ENCODE measurements at regions not wholly inside any gene's neighbourhood (a gene's known extent, or its start where the extent isn't known, plus 50 kb on each side); places are given as distances from the start of the nearest gene placed in this dataset.

- ATAC-seq (replicated peaks in 6 of 8): no peak
- Histone ChIP-seq H3K27ac (no peak overlapping the region), H3K4me1 (replicated peaks in 1 of 2) (no peaks in the 10 kb centered on the region), H3K4me3 (no peak overlapping the region)
- in situ Hi-C loops (cut with MboI; ENCODE audit: low pct_unique_long_range_greater_than_20kb in 2 of 9, low sequenced_read_pairs in 9 of 9, unreplicated experiment in 9 of 9): no loop called here
- 0 to 100% (median 93%) methylated on average over 1 of the region's 1 CpG; no CpG with 5 or more reads in 4 of the 10 experiments for WGBS, 10 experiments
Observed at GRCh38 chr4:32133141-32133540, 1413.0 kb downstream of the PCDH7 start.

GRCh38 chr4:32133734-32134133, 1413.6 kb downstream of the PCDH7 start:
- Histone ChIP-seq H3K4me3 (no peak overlapping the region), H3K27ac (no peak overlapping the region), H3K4me1 (replicated peaks in 1 of 2) (no peaks in the 10 kb centered on the region)
- ATAC-seq (replicated peaks in 6 of 8): no peak
- in situ Hi-C loops (cut with MboI; ENCODE audit: low pct_unique_long_range_greater_than_20kb in 2 of 9, low sequenced_read_pairs in 9 of 9, unreplicated experiment in 9 of 9): no loop called here

DNA sequence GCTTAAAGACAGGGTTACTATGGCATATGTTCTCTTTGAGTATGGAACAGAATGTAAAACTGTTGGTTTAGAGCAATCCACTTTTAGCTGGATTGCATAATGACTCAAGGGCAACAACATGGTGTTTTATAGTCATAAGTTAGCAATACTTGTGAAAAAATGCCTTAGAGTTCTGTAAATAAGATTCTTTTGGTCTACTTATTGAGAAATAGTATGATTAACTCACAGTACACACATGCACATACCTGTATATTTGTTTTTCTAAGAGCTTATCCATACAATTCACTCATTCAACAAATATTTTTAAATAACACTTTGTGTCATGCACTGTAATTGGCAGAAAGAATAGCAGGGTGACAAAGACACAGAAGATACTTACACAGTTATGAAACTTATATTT, 1415.5 kb downstream of the PCDH7 start:
- no peaks in the 10 kb centered on the region for H3K4me1 ChIP-seq (replicated peaks in 1 of 2)
- in situ Hi-C loops (cut with MboI; ENCODE audit: low pct_unique_long_range_greater_than_20kb in 2 of 9, low sequenced_read_pairs in 9 of 9, unreplicated experiment in 9 of 9): no loop called here
- no peak overlapping the region for H3K27ac ChIP-seq
- ATAC-seq (replicated peaks in 6 of 8): no peak
- H3K4me3 ChIP-seq: no peak overlapping the region

GRCh38 chr4:32136081-32136787, 1416.1 kb downstream of the PCDH7 start:
- H3K4me1 ChIP-seq (replicated peaks in 1 of 2): no peaks in the 10 kb centered on the region
- H3K4me3 ChIP-seq: no peak overlapping the region
- in situ Hi-C loops (cut with MboI; ENCODE audit: low pct_unique_long_range_greater_than_20kb in 2 of 9, low sequenced_read_pairs in 9 of 9, unreplicated experiment in 9 of 9): no loop called here
- ATAC-seq (replicated peaks in 6 of 8): no peak
- WGBS, 10 experiments: 0 to 100% (median 75%) methylated on average over 1 to 2 of the region's 2 CpGs; no CpG with 5 or more reads in 3 of the 10 experiments
- H3K27ac ChIP-seq: no peak overlapping the region

DNA sequence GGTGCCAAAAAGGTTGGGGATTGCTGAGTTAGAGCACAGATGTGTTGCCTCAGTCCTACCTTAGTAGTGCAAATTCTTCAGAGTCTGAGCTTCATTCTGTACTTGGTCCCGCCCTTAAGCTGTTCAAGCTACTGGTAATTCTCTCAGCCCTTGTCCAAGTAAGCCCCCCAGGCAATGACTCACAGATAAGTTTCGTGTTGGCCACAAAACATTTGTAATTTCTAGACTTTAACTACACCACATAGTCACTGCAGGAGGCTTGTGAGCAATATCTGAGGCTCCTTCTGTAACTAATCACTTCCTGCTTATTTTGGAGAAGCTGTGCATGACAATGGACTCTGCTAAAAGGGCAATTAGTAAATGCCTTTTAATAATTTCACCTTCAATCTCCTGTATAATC, 1420.5 kb downstream of the PCDH7 start:
- peak in 1 of 8 experiments; percentile 38 for ATAC-seq (replicated peaks in 6 of 8)
- no peaks in the 10 kb centered on the region for H3K4me1 ChIP-seq (replicated peaks in 1 of 2)
- H3K27ac ChIP-seq: no peak overlapping the region
- no peak overlapping the region for H3K4me3 ChIP-seq
- 0 to 62% (median 8%) methylated on average over 1 to 2 of the region's 2 CpGs; no CpG with 5 or more reads in 4 of the 10 experiments for WGBS, 10 experiments
- in situ Hi-C loops (cut with MboI; ENCODE audit: low pct_unique_long_range_greater_than_20kb in 2 of 9, low sequenced_read_pairs in 9 of 9, unreplicated experiment in 9 of 9): no loop called here

DNA sequence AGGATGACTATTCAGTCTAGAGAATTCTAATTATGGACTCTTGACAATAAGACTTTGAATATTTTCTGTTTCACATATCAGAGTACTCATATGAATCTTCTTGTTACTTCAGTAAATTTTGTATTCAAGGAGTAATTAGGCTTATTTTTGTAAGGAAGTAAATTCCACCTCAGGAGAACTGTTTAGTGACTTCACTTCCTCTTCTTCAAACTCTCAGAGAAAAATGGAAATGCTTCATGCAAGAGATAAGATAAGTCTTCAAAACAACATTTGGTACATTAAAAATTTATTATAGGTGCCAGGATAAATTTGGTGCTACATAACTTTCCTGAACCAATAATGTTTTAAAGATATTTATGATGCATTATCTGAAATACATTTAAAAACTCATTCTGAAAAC, 1421.9 kb downstream of the PCDH7 start:
- in situ Hi-C loops (cut with MboI; ENCODE audit: low pct_unique_long_range_greater_than_20kb in 2 of 9, low sequenced_read_pairs in 9 of 9, unreplicated experiment in 9 of 9): no loop called here
- no peak for ATAC-seq (replicated peaks in 6 of 8)
- H3K27ac ChIP-seq: no peak overlapping the region
- no peak overlapping the region for H3K4me3 ChIP-seq
- no peaks in the 10 kb centered on the region for H3K4me1 ChIP-seq (replicated peaks in 1 of 2)

DNA sequence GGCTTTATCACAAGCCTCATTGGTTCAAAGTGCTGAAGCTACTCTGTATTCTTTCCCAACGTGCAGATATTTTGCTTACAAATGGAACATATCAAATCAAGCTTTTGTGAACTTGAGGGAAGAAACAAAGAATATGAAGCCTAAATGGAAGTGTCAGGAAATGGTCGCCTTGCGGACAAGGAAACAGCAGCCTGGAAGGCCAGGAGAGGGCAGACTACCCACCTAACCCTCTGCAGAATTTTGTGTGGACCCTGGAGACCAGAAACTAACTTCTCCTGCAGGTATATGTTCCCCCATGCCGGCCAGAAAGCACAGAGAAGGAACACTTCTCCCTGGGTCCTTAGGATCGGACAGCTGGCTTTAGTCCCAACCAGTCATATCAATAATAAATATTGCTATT, 1425.8 kb downstream of the PCDH7 start:
- in situ Hi-C loops (cut with MboI; ENCODE audit: low pct_unique_long_range_greater_than_20kb in 2 of 9, low sequenced_read_pairs in 9 of 9, unreplicated experiment in 9 of 9): no loop called here
- no peak for ATAC-seq (replicated peaks in 6 of 8)
- Histone ChIP-seq H3K27ac (no peak overlapping the region), H3K4me3 (no peak overlapping the region), H3K4me1 (replicated peaks in 1 of 2) (no peaks in the 10 kb centered on the region)
- WGBS, 10 experiments: 11 to 94% (median 55%) methylated on average over 1 to 5 of the region's 5 CpGs

GRCh38 chr4:32147446-32148085, 1427.4 kb downstream of the PCDH7 start:
- Histone ChIP-seq H3K27ac (no peak overlapping the region), H3K4me1 (replicated peaks in 1 of 2) (no peaks in the 10 kb centered on the region), H3K4me3 (no peak overlapping the region)
- no peak for ATAC-seq (replicated peaks in 6 of 8)
- WGBS, 10 experiments: 0 to 100% (median 75%) methylated on average over 1 to 5 of the region's 5 CpGs
- in situ Hi-C loops (cut with MboI; ENCODE audit: low pct_unique_long_range_greater_than_20kb in 2 of 9, low sequenced_read_pairs in 9 of 9, unreplicated experiment in 9 of 9): no loop called here

DNA sequence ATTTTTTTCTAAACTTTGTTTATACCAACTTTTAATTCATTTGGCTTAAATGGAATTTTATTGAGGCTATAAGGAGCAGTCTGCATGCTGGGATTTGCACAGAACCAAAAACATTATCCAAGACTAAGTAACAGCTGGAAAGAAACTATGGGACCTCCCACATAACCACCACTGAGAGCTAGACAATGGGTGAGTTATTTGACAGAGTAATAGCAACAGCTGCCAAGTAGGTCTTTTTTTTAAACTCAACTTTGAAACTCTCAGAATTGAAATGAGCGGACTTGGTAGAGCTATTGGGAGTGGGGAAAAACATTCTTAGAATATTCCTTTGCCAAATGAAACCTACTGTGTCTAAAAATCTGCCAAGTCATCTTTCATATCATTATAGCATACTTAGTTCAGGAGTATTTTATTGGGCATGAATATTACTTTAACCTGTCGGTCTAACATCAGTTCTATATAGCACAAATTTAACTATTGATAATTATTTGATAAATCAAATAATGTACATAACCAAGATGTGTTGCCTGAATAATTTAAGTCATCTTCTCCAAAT, 1428.0 kb downstream of the PCDH7 start:
- in situ Hi-C loops (cut with MboI; ENCODE audit: low pct_unique_long_range_greater_than_20kb in 2 of 9, low sequenced_read_pairs in 9 of 9, unreplicated experiment in 9 of 9): no loop called here
- Histone ChIP-seq H3K27ac (no peak overlapping the region), H3K4me1 (replicated peaks in 1 of 2) (no peaks in the 10 kb centered on the region), H3K4me3 (no peak overlapping the region)
- 0 to 100% (median 53%) methylated on average over 1 to 2 of the region's 2 CpGs; no CpG with 5 or more reads in 1 of the 10 experiments for WGBS, 10 experiments
- no peak for ATAC-seq (replicated peaks in 6 of 8)

DNA sequence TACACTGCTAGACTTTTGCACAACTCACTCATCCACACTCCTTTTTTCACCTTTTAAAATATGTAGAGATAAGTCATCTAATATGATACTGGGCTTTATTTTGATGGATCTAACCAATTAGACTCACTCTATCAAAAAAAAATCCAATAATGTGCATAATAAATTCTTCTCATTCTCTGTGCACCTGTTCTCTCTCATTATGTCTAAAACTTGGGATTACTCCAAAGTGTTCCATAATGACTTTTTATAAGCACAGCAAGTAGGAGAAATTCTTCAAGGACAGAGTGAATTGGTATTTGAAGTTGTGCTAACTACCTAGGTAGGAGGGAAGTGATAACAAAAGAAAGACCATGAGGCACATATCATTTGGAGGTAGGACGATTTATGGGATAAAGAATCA, 1438.8 kb downstream of the PCDH7 start:
- 0 to 100% (median 82%) methylated on average over 1 of the region's 1 CpG; no CpG with 5 or more reads in 3 of the 10 experiments for WGBS, 10 experiments
- in situ Hi-C loops (cut with MboI; ENCODE audit: low pct_unique_long_range_greater_than_20kb in 2 of 9, low sequenced_read_pairs in 9 of 9, unreplicated experiment in 9 of 9): no loop called here

GRCh38 chr4:32161392-32161791, 1441.2 kb downstream of the PCDH7 start:
- no peak for ATAC-seq (replicated peaks in 6 of 8)
- H3K4me3 ChIP-seq: no peak overlapping the region
- WGBS, 10 experiments: 9 to 100% (median 60%) methylated on average over 1 to 3 of the region's 3 CpGs; no CpG with 5 or more reads in 1 of the 10 experiments
- in situ Hi-C loops (cut with MboI; ENCODE audit: low pct_unique_long_range_greater_than_20kb in 2 of 9, low sequenced_read_pairs in 9 of 9, unreplicated experiment in 9 of 9): no loop called here
- no peaks in the 10 kb centered on the region for H3K4me1 ChIP-seq (replicated peaks in 1 of 2)
- H3K27ac ChIP-seq: no peak overlapping the region

More for the DNA sequence above, 1438.8 kb downstream of the PCDH7 start:
- H3K4me3 ChIP-seq: no peak overlapping the region
- H3K27ac ChIP-seq: no peak overlapping the region
- ATAC-seq (replicated peaks in 6 of 8): no peak
- H3K4me1 ChIP-seq (replicated peaks in 1 of 2): no peaks in the 10 kb centered on the region

DNA sequence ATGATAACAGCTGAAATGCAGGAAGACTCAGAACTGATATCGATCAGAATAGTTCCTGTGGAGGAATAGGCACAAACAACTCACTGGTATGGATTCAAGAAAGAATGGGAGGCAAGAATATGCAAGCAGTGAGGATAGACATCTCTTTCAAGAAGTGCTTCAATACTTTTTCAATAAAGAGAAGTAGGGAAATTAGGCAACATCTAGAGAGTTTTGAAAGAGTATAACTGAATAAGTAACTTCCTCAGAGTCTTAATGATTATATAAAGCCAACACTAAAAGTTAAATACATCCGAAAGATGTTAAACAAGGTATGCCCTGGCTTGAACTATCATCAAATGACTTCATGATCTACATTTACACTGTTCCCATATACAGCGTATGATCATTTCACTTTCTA, 1443.0 kb downstream of the PCDH7 start:
- 13 to 100% (median 79%) methylated on average over 1 to 3 of the region's 3 CpGs for WGBS, 10 experiments
- in situ Hi-C loops (cut with MboI; ENCODE audit: low pct_unique_long_range_greater_than_20kb in 2 of 9, low sequenced_read_pairs in 9 of 9, unreplicated experiment in 9 of 9): no loop called here
- no peak for ATAC-seq (replicated peaks in 6 of 8)
- Histone ChIP-seq H3K4me3 (no peak overlapping the region), H3K27ac (no peak overlapping the region), H3K4me1 (replicated peaks in 1 of 2) (no peaks in the 10 kb centered on the region)

GRCh38 chr4:32169841-32170240, 1449.7 kb downstream of the PCDH7 start:
- ATAC-seq (replicated peaks in 6 of 8): no peak
- Histone ChIP-seq H3K27ac (no peak overlapping the region), H3K4me3 (no peak overlapping the region), H3K4me1 (replicated peaks in 1 of 2) (no peaks in the 10 kb centered on the region)
- in situ Hi-C loops (cut with MboI; ENCODE audit: low pct_unique_long_range_greater_than_20kb in 2 of 9, low sequenced_read_pairs in 9 of 9, unreplicated experiment in 9 of 9): no loop called here
- 20 to 100% (median 92%) methylated on average over 2 to 3 of the region's 3 CpGs; no CpG with 5 or more reads in 3 of the 10 experiments for WGBS, 10 experiments

- whole genome bisulfite sequencing, 10 experiments: 17 to 100% (median 79%) methylated on average over 1 of the region's 1 CpG
- no peak for ATAC-seq (replicated peaks in 6 of 8)
- no peak overlapping the region for H3K27ac ChIP-seq
- no peaks in the 10 kb centered on the region for H3K4me1 ChIP-seq (replicated peaks in 1 of 2)
- in situ Hi-C loops (cut with MboI; ENCODE audit: low pct_unique_long_range_greater_than_20kb in 2 of 9, low sequenced_read_pairs in 9 of 9, unreplicated experiment in 9 of 9): no loop called here
- no peak overlapping the region for H3K4me3 ChIP-seq
Observed at GRCh38 chr4:32172086-32172485, 1451.9 kb downstream of the PCDH7 start.
